Thyroid gland (tissue), 4 donors: ENCODE measurements at regions not wholly inside any gene's neighbourhood (a gene's known extent, or its start where the extent isn't known, plus 50 kb on each side); places are given as distances from the start of the nearest gene placed in this dataset.

Experiments
- DNase-seq, 2 donors: peaks; one replicate each; pipeline ENCODE4 v3.0.0-alpha.2; 2019
- H3K27ac ChIP-seq, 3 donors: fragments of 200-600 bp; sonication (generic); 1 replicate in 2 of 3; 2 replicates in 1 of 3; pipeline ENCODE4 v1.5.1; 2016 to 2019; ENCODE audit warnings: mild to moderate bottlenecking in 1 of 3, moderate library complexity in 1 of 3
- H3K27me3 ChIP-seq: fragments of 200-600 bp; sonication (generic); one replicate; pipeline ENCODE4 v1.5.1; 2019
- H3K36me3 ChIP-seq, 2 donors: fragments of 200-600 bp; sonication (generic); one replicate each; pipeline ENCODE4 v1.5.1; 2016 to 2019
- H3K4me1 ChIP-seq, 2 donors: fragments of 200-600 bp; sonication (generic); one replicate each; pipeline ENCODE4 v1.5.1; 2017 to 2019
- H3K4me3 ChIP-seq, 3 donors: fragments of 200-600 bp; sonication (generic); replicated peaks in 1 of 3; 1 replicate in 2 of 3; 2 replicates in 1 of 3; pipeline ENCODE4 v1.5.1; 2016; ENCODE audit warnings: mild to moderate bottlenecking in 1 of 3
- H3K9me3 ChIP-seq: fragments of 200-600 bp; sonication (generic); one replicate; pipeline ENCODE4 v1.5.1; 2017
- POLR2A ChIP-seq, 2 donors: fragments of 450-650 bp; IDR thresholded peaks; one replicate each; pipeline ENCODE4 v1.6.1; 2017; ENCODE audit warnings: antibody characterized with exemption in 2 of 2, mild to moderate bottlenecking in 2 of 2, moderate library complexity in 1 of 2
- WGBS, 2 donors: methylation state at CpG; one replicate each; pipeline ENCODE4 v1.1.5; 2017; 5-methylcytosine and 5-hydroxymethylcytosine counted together
- intact Hi-C: fragments of 100-400 bp; cut with DNase I; formaldehyde crosslinking; loops from one replicate; pipeline ENCODE4 v1.15.1; 2023
- TF ChIP-seq, protein P1 (sequence below), 6 experiments: fragments of 200-600 bp in 3 of 6; fragments of 450-650 bp in 3 of 6; sonication (generic) in 3 of 6; IDR thresholded peaks; one replicate each; pipeline ENCODE4 v1.5.1; 2016 to 2019; ENCODE audit warnings: antibody characterized with exemption in 6 of 6, mild to moderate bottlenecking in 2 of 6, inconsistent platforms in 1 of 6, moderate library complexity in 1 of 6

DNA sequence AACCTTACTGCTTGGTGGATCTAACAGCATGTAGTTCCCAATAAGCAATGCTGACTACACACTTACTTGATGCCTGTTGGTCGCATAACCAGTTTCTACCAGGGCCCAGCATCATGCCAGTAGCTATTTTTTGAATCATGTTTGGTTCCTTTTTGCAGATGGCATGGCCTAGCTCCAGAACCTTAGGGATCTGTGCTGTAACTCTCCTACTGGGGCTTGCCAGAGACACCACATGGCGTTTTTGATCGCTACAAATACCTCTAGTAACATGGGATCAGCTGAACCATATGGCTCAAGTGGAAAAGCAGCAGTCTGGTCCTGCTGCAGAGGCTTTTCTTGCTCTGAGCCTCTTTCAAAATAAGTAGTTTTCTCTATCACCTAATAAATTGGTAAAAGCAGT, 654.6 kb upstream of the API5 start:
- Histone ChIP-seq H3K4me1 (no peaks in the 10 kb centered on the region), H3K4me3 (no peak overlapping the region), H3K36me3 (no peaks in the 10 kb centered on the region), H3K27me3 (no peaks in the 10 kb centered on the region), H3K9me3 (no peaks in the 10 kb centered on the region), H3K27ac (no peak overlapping the region)
- TF ChIP-seq POLR2A (IDR thresholded peaks at IDR 0.05) = no peak
- TF ChIP-seq, protein P1, sequence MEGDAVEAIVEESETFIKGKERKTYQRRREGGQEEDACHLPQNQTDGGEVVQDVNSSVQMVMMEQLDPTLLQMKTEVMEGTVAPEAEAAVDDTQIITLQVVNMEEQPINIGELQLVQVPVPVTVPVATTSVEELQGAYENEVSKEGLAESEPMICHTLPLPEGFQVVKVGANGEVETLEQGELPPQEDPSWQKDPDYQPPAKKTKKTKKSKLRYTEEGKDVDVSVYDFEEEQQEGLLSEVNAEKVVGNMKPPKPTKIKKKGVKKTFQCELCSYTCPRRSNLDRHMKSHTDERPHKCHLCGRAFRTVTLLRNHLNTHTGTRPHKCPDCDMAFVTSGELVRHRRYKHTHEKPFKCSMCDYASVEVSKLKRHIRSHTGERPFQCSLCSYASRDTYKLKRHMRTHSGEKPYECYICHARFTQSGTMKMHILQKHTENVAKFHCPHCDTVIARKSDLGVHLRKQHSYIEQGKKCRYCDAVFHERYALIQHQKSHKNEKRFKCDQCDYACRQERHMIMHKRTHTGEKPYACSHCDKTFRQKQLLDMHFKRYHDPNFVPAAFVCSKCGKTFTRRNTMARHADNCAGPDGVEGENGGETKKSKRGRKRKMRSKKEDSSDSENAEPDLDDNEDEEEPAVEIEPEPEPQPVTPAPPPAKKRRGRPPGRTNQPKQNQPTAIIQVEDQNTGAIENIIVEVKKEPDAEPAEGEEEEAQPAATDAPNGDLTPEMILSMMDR (IDR thresholded peaks at IDR 0.05) = no peak
- DNase-seq = no peak
- intact Hi-C loops = no loop called here
- WGBS, 2 donors = 81 to 88% methylated on average over 3 of the region's 3 CpGs

DNA sequence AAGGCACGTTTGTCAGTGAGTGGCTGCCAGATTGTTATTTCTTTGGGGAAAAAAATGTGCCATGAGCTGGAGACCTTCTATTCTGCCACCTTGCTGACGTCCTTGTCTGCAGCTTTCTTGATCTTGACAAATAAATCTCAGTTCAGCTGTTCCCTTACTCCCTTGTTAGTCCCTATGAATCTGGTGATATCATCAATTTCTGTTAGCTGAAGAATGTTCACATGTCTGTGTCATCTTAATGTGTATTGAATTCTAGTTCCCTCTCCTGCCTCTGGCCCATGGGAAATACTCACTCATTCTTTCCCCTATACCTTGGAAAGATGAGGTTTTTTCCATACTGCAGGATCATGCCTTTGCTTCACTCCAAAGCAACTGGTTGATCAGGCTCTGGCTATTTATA, 649.9 kb upstream of the API5 start:
- no peaks in the 10 kb centered on the region for H3K36me3 ChIP-seq
- intact Hi-C loops = no loop called here
- no peak overlapping the region for H3K27ac ChIP-seq
- TF ChIP-seq, protein P1 (IDR thresholded peaks at IDR 0.05) = no peak
- TF ChIP-seq POLR2A (IDR thresholded peaks at IDR 0.05) = no peak
- H3K9me3 ChIP-seq = no peaks in the 10 kb centered on the region
- DNase-seq = no peak
- no peaks in the 10 kb centered on the region for H3K4me1 ChIP-seq
- 46% methylated on average over 2 of the region's 2 CpGs for WGBS, 2 donors
- H3K27me3 ChIP-seq = no peaks in the 10 kb centered on the region
- no peak overlapping the region for H3K4me3 ChIP-seq

- Histone ChIP-seq H3K27me3 (no peaks in the 10 kb centered on the region), H3K36me3 (no peaks in the 10 kb centered on the region), H3K27ac (no peak overlapping the region), H3K4me1 (no peaks in the 10 kb centered on the region), H3K4me3 (no peak overlapping the region), H3K9me3 (no peaks in the 10 kb centered on the region)
- 81 to 82% methylated on average over 7 of the region's 7 CpGs for WGBS, 2 donors
- intact Hi-C loops = no loop called here
- DNase-seq = no peak
- TF ChIP-seq, protein P1 (IDR thresholded peaks at IDR 0.05) = no peak
- TF ChIP-seq POLR2A (IDR thresholded peaks at IDR 0.05) = no peak
Observed at GRCh38 chr11:42669248-42669976, 642.4 kb upstream of the API5 start.

- WGBS, 2 donors = 90 to 91% methylated on average over 2 of the region's 2 CpGs
- TF ChIP-seq, protein P1 (IDR thresholded peaks at IDR 0.05) = no peak
- no peak for TF ChIP-seq POLR2A (IDR thresholded peaks at IDR 0.05)
Observed at GRCh38 chr11:42674436-42674835, 637.4 kb upstream of the API5 start.

GRCh38 chr11:42707541-42707940, 604.3 kb upstream of the API5 start:
- DNase-seq = no peak
- Histone ChIP-seq H3K4me3 (no peak overlapping the region), H3K27me3 (no peaks in the 10 kb centered on the region), H3K9me3 (no peaks in the 10 kb centered on the region), H3K4me1 (no peaks in the 10 kb centered on the region), H3K36me3 (no peaks in the 10 kb centered on the region), H3K27ac (no peak overlapping the region)
- intact Hi-C loops = no loop called here
- 76 to 85% methylated on average over 2 of the region's 2 CpGs for WGBS, 2 donors
- TF ChIP-seq, protein P1 (IDR thresholded peaks at IDR 0.05) = no peak
- TF ChIP-seq POLR2A (IDR thresholded peaks at IDR 0.05) = no peak

More at GRCh38 chr11:42674436-42674835, 637.4 kb upstream of the API5 start:
- Histone ChIP-seq H3K4me1 (no peaks in the 10 kb centered on the region), H3K27me3 (no peaks in the 10 kb centered on the region), H3K4me3 (no peak overlapping the region), H3K36me3 (no peaks in the 10 kb centered on the region), H3K27ac (no peak overlapping the region), H3K9me3 (no peaks in the 10 kb centered on the region)
- no peak for DNase-seq
- intact Hi-C loops = no loop called here
